Heart right ventricle (tissue), 16 donors: ENCODE measurements at regions not wholly inside any gene's neighbourhood (a gene's known extent, or its start where the extent isn't known, plus 50 kb on each side); places are given as distances from the start of the nearest gene placed in this dataset.
A peak's percentile ranks its signal among the peaks of the same experiment; 100 is the strongest.

ENCODE experiments used
- ATAC-seq, 8 donors: fragments of 200-7000 bp; cut with Tn5 transposase; one replicate each; pipeline ENCODE4 v1.9.1; 2020; ENCODE audit warnings: mild to moderate bottlenecking in 8 of 8, moderate library complexity in 8 of 8, moderate number of reproducible peaks in 1 of 8
- DNase-seq, 2 donors: peaks; one replicate each; pipeline ENCODE4 v3.0.0-alpha.2; 2020
- H3K27ac ChIP-seq, 10 donors: fragments of 200-600 bp; sonication (generic) in 2 of 10; one replicate each; pipeline versions ENCODE4 v1.5.0 to v1.8.0; 2020 to 2022; ENCODE audit warnings: mild to moderate bottlenecking in 3 of 10
- H3K27me3 ChIP-seq, 7 donors: fragments of 200-600 bp; one replicate each; pipeline ENCODE4 v1.8.0; 2021 to 2022; ENCODE audit warnings: mild to moderate bottlenecking in 2 of 7
- H3K36me3 ChIP-seq, 9 donors: fragments of 200-600 bp; sonication (generic) in 1 of 9; one replicate each; pipeline versions ENCODE4 v1.5.0 to v1.8.0; 2020 to 2022; ENCODE audit warnings: mild to moderate bottlenecking in 2 of 9
- H3K4me1 ChIP-seq, 9 donors: fragments of 200-600 bp; sonication (generic) in 1 of 9; one replicate each; pipeline versions ENCODE4 v1.5.0 to v1.8.0; 2020 to 2022; ENCODE audit warnings: mild to moderate bottlenecking in 4 of 9
- H3K4me3 ChIP-seq, 10 donors: fragments of 200-600 bp; sonication (generic) in 2 of 10; one replicate each; pipeline versions ENCODE4 v1.5.0 to v1.8.0; 2020 to 2022; ENCODE audit warnings: mild to moderate bottlenecking in 7 of 10, moderate library complexity in 2 of 10
- H3K9me3 ChIP-seq, 11 donors: fragments of 200-600 bp in 10 of 11; sonication (generic) in 2 of 11; one replicate each; pipeline versions ENCODE4 v1.5.0 to v1.8.0; 2013 to 2022; ENCODE audit warnings: mild to moderate bottlenecking in 2 of 11, control low read depth in 1 of 11, moderate library complexity in 1 of 11
- WGBS, 2 donors: extraction: QIAGEN DNeasy Blood & Tissue Kit; methylation state at CpG; one replicate each; pipeline ENCODE4 v1.1.7; 2013; ENCODE audit warnings: inconsistent platforms in 1 of 2; 5-methylcytosine and 5-hydroxymethylcytosine counted together
- intact Hi-C, 10 donors: fragments of 100-400 bp; cut with DNase I; formaldehyde crosslinking; loops; one replicate each; pipeline versions ENCODE4 v1.11.1 to v1.14.2; 2022
- TF ChIP-seq, protein P1 (sequence below), 9 donors: fragments of 200-600 bp; sonication (generic) in 2 of 9; IDR thresholded peaks; one replicate each; pipeline versions ENCODE4 v1.5.0 to v1.8.0; 2021 to 2022; ENCODE audit warnings: antibody characterized with exemption in 9 of 9, mild to moderate bottlenecking in 5 of 9, moderate library complexity in 1 of 9
- donor health status: Arrhythmogenic right ventricular cardiomyopathy.
- donor health status: ischemic (EF 13 %, LVEDD 7.1; RV severe dilation, severe dysfunction).
- donor health status: healthy with polysubstance abuse.
- donor health status: DM: no; HTN: yes; CAD: no.
- donor health status: DM: no; HTN: no; CAD: no.
- donor health status: ischemic (EF 25% LVEDD 6.9; RV normal size, moderate dysfunction).
- donor health status: ischemic (EF 25% LVEDD 5.7; RV mildly dilated, moderate dysfunction).
- donor health status: healthy.
- donor health status: DM: yes; HTN: yes; CAD: no.
- donor health status: Ischemic cardiomyopathy.
- donor health status: ischemic (EF 35%, LVEDD 5.7; RV mildly dilated, moderate dysfunction).
- donor health status: nonischemic (EF 11% LVEDD 7.7; RV severe dilation, severe dysfunction).
- donor health status: DM: yes; HTN: yes; CAD: no.
- donor health status: PGD.
- donor health status: ischemic (EF 29% LVEDD 5.4; RV normal size, mild dysfunction).
- donor health status: nonischemic (EF 23%, LVEDD 6.1; RV moderate dilation, normal function).

GRCh38 chr12:89051065-89051677 lies 301.1 kb downstream of the DUSP6 start:
- H3K4me3 ChIP-seq, result no peak overlapping the region
- intact Hi-C loops, result loop anchor here (1.0 to 10.0 kb wide), 14 partner anchors 30 to 412 kb away; partner anchors contain the start of gene DUSP6 (in 4 of the 10)
- H3K9me3 ChIP-seq, result peaks cover 0 to 9% (median 0%) of the 10 kb centered on the region in 11 donors
- H3K27ac ChIP-seq, result no peak overlapping the region
- ATAC-seq, result peak in 6 of 8 donors; percentile 70 to 85 (median 79)
- peaks cover 0 to 7% (median 0%) of the 10 kb centered on the region in 9 donors for H3K4me1 ChIP-seq
- no peaks in the 10 kb centered on the region for H3K27me3 ChIP-seq
- WGBS, 2 donors, result 1% methylated on average over 2 of the region's 2 CpGs
- DNase-seq, result peak in 1 of 2 donors; percentile 44
- H3K36me3 ChIP-seq, result no peaks in the 10 kb centered on the region
- TF ChIP-seq, protein P1, sequence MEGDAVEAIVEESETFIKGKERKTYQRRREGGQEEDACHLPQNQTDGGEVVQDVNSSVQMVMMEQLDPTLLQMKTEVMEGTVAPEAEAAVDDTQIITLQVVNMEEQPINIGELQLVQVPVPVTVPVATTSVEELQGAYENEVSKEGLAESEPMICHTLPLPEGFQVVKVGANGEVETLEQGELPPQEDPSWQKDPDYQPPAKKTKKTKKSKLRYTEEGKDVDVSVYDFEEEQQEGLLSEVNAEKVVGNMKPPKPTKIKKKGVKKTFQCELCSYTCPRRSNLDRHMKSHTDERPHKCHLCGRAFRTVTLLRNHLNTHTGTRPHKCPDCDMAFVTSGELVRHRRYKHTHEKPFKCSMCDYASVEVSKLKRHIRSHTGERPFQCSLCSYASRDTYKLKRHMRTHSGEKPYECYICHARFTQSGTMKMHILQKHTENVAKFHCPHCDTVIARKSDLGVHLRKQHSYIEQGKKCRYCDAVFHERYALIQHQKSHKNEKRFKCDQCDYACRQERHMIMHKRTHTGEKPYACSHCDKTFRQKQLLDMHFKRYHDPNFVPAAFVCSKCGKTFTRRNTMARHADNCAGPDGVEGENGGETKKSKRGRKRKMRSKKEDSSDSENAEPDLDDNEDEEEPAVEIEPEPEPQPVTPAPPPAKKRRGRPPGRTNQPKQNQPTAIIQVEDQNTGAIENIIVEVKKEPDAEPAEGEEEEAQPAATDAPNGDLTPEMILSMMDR (IDR thresholded peaks at IDR 0.05), result peak; percentile 83 to 97 (median 93)

GRCh38 chr12:89047856-89048418 lies 304.4 kb downstream of the DUSP6 start:
- Histone ChIP-seq H3K36me3 (no peaks in the 10 kb centered on the region), H3K27me3 (no peaks in the 10 kb centered on the region), H3K27ac (no peak overlapping the region), H3K9me3 (peaks cover 0 to 5% (median 0%) of the 10 kb centered on the region in 11 donors), H3K4me1 (peaks cover 0 to 7% (median 0%) of the 10 kb centered on the region in 9 donors), H3K4me3 (no peak overlapping the region)
- 92 to 94% methylated on average over 2 of the region's 2 CpGs for WGBS, 2 donors
- intact Hi-C loops, result loop anchor here in 2 of 10 donors (2.0 kb wide), 2 partner anchors 31 to 415 kb away; no protein-coding TSS in a partner anchor
- DNase-seq (no peak), ATAC-seq (no peak)
- TF ChIP-seq, protein P1 (IDR thresholded peaks at IDR 0.05), result no peak

DNA sequence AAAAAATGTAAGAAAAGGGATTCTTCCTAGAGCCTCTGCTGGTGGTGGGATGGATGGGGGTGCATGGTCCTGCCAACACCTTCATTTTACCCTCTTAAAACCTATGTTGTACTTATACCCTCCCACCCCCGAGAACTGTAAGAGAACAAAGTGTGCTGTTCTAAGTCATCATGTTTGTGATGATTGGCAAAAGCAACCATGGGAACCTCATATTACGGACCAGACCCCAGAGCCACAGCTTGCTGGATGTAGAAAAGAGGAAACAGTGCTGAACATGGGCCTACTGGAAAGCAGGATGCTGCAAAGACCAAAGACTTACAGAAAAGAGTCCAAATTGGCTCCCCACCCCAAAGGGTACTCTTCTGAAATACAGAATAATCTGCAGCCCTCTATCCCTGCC lies 311.2 kb downstream of the DUSP6 start:
- Histone ChIP-seq H3K36me3 (no peaks in the 10 kb centered on the region), H3K27ac (no peak overlapping the region), H3K4me1 (peaks cover 0 to 13% (median 0%) of the 10 kb centered on the region in 9 donors), H3K4me3 (no peak overlapping the region), H3K27me3 (no peaks in the 10 kb centered on the region), H3K9me3 (no peaks in the 10 kb centered on the region)
- DNase-seq (no peak), ATAC-seq (no peak)
- WGBS, 2 donors, result 94 to 95% methylated on average over 2 of the region's 2 CpGs
- TF ChIP-seq, protein P1 (IDR thresholded peaks at IDR 0.05), result no peak
- intact Hi-C loops, result no loop called here

DNA sequence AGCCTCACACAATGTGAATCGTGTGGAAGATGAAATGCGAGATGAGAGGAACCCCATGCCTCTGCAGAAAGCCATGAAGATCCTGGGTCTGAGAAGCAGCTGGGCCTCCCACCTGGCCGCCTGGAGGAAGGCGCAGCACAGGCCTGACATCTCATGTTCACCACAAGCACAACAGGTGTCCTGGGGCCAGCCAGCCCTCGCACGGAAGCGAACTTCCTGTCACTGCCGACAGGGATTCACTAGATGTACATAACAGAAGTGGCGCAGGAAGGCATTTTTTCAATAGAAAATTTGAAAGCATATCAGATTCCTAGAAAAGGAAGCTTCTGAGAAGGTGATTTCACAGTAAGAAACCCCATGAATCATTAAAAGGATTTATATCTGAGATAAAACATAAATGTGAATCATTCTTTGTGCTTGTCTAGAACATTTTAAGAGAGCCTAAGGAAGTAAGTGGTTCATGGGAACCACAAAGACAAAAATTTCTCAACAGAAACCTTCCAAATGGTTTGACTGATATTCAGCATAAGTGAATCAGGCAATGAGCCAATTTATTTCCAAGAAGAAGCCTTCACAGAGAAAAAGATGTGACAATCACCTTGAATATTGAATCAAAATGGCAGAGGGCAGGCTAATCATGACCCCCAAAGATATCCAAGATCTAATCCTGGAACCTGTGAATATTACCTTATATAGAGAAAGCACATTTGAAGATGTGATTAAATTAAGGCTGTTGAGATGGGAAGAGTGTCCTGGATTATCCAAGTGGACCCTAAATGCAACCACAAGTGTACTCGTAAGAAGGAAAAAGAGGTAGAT lies 311.9 kb downstream of the DUSP6 start:
- DNase-seq (no peak), ATAC-seq (no peak)
- Histone ChIP-seq H3K9me3 (no peaks in the 10 kb centered on the region), H3K4me1 (peaks cover 0 to 13% (median 0%) of the 10 kb centered on the region in 9 donors), H3K27ac (no peak overlapping the region), H3K4me3 (no peak overlapping the region), H3K36me3 (no peaks in the 10 kb centered on the region), H3K27me3 (peaks cover 0 to 5% (median 0%) of the 10 kb centered on the region in 7 donors)
- intact Hi-C loops, result no loop called here
- WGBS, 2 donors, result 68 to 75% methylated on average over 10 of the region's 10 CpGs
- TF ChIP-seq, protein P1 (IDR thresholded peaks at IDR 0.05), result no peak
